IMR-90 (cell line): ENCODE measurements at regions not wholly inside any gene's neighbourhood (a gene's known extent, or its start where the extent isn't known, plus 50 kb on each side); places are given as distances from the start of the nearest gene placed in this dataset.

Source experiments
- ATAC-seq: fragments of 200-7000 bp; cut with Tn5 transposase; 2 replicates; pipeline ENCODE4 v1.9.1; 2020; ENCODE audit warnings: low read depth, mild to moderate bottlenecking, moderate library complexity
- BruUV-seq: library from RNA; stranded (reverse); fragments of 400-500 nt; replicated peaks from 2 replicates; lab custom pipeline; 2021; lab: Mats Ljungman, UMichigan
- CTCF ChIA-PET: fragments of 300-600 bp; formaldehyde crosslinking; extraction: SDS; loops from one replicate; lab custom pipeline; 2021; ENCODE audit warnings: antibody characterized with exemption; lab: Yijun Ruan, JAX
- POLR2A ChIA-PET: fragments of 300-600 bp; sonication (Branson Sonifier 250); formaldehyde crosslinking; loops from one replicate; lab custom pipeline; 2022; ENCODE audit warnings: antibody characterized with exemption; ENCODE audit not compliant: unreplicated experiment; lab: Charles Lee
- DNase-seq: peaks from one replicate; pipeline ENCODE4 v3.0.0; 2013
- H2AFZ ChIP-seq: replicated peaks from 2 replicates; pipeline ENCODE3; 2013; ENCODE audit warnings: low read length, mild to moderate bottlenecking; ENCODE audit not compliant: poor library complexity
- H2AK5ac ChIP-seq: 2 replicates; pipeline ENCODE4 v1.6.1; 2013; ENCODE audit warnings: low read depth, low read length, inconsistent platforms
- H2AK9ac ChIP-seq: replicated peaks from 2 replicates; pipeline ENCODE3; 2013; ENCODE audit warnings: mild to moderate bottlenecking, low read depth, low read length, moderate library complexity; ENCODE audit not compliant: poor library complexity
- H2BK120ac ChIP-seq: 2 replicates; pipeline ENCODE4 v1.6.1; 2013; ENCODE audit warnings: low read depth, low read length, inconsistent platforms
- H2BK15ac ChIP-seq: 3 replicates; pipeline ENCODE4 v1.6.1; 2013; ENCODE audit warnings: low read depth, low read length, inconsistent platforms
- H2BK20ac ChIP-seq: 2 replicates; pipeline ENCODE4 v1.6.1; 2013; ENCODE audit warnings: low read depth, mild to moderate bottlenecking, inconsistent platforms, low read length, moderate library complexity
- H2BK5ac ChIP-seq: 2 replicates; pipeline ENCODE4 v1.6.1; 2013; ENCODE audit warnings: mild to moderate bottlenecking, low read depth, low read length, inconsistent platforms; ENCODE audit not compliant: poor library complexity, severe bottlenecking
- H3K14ac ChIP-seq: replicated peaks from 2 replicates; pipeline ENCODE4 v1.6.1; 2013; ENCODE audit warnings: low read depth, low read length, inconsistent platforms
- H3K18ac ChIP-seq: 2 replicates; pipeline ENCODE4 v1.6.1; 2013; ENCODE audit warnings: low read depth, low read length, control low read depth
- H3K23ac ChIP-seq: 2 replicates; pipeline ENCODE4 v1.6.1; 2013; ENCODE audit warnings: low read depth, low read length, inconsistent platforms
- H3K27ac ChIP-seq: 2 replicates; pipeline ENCODE4 v1.5.1; 2013; ENCODE audit warnings: mild to moderate bottlenecking, control low read depth, low read length; ENCODE audit not compliant: insufficient read depth
- H3K27me3 ChIP-seq: 2 replicates; pipeline ENCODE4 v1.6.1; 2013; ENCODE audit warnings: low read length; ENCODE audit not compliant: control insufficient read depth, insufficient read depth
- H3K36me3 ChIP-seq: 2 replicates; pipeline ENCODE4 v1.6.1; 2013; ENCODE audit warnings: low read length, mixed read lengths; ENCODE audit not compliant: control insufficient read depth, insufficient read depth
- H3K4ac ChIP-seq: 2 replicates; pipeline ENCODE4 v1.6.1; 2013; ENCODE audit warnings: low read depth, low read length, inconsistent platforms
- H3K4me1 ChIP-seq: 2 replicates; pipeline ENCODE4 v1.6.1; 2013; ENCODE audit warnings: low read length, mixed read lengths; ENCODE audit not compliant: control insufficient read depth, insufficient read depth
- H3K4me2 ChIP-seq: 2 replicates; pipeline ENCODE4 v1.6.1; 2013; ENCODE audit warnings: low read depth, mild to moderate bottlenecking, control low read depth, low read length, moderate library complexity
- H3K4me3 ChIP-seq: 2 replicates; pipeline ENCODE4 v1.5.1; 2013; ENCODE audit warnings: low read depth, mild to moderate bottlenecking, control low read depth, low read length, moderate library complexity; ENCODE audit not compliant: insufficient read depth
- H3K56ac ChIP-seq: 2 replicates; pipeline ENCODE4 v1.6.1; 2013; ENCODE audit warnings: low read length, inconsistent platforms; ENCODE audit not compliant: insufficient read depth; ENCODE audit errors: extremely low read depth
- H3K79me1 ChIP-seq, 2 experiments: 2 replicates each; pipeline ENCODE4 v1.6.1; 2013; ENCODE audit warnings: low read length in 2 of 2, inconsistent platforms in 1 of 2, low read depth in 1 of 2
- H3K9ac ChIP-seq: 2 replicates; pipeline ENCODE4 v1.6.1; 2013; ENCODE audit warnings: low read depth, low read length, control low read depth
- H3K9me1 ChIP-seq: 2 replicates; pipeline ENCODE4 v1.6.1; 2013; ENCODE audit warnings: low read length, inconsistent platforms; ENCODE audit not compliant: insufficient read depth
- H3K9me3 ChIP-seq: 2 replicates; pipeline ENCODE4 v1.6.1; 2013; ENCODE audit warnings: low read length; ENCODE audit not compliant: control insufficient read depth, insufficient read depth
- H4K20me1 ChIP-seq: 2 replicates; pipeline ENCODE4 v1.6.1; 2013; ENCODE audit warnings: low read length, inconsistent platforms; ENCODE audit not compliant: insufficient read depth
- H4K5ac ChIP-seq: 2 replicates; pipeline ENCODE4 v1.6.1; 2013; ENCODE audit warnings: mild to moderate bottlenecking, low read depth, low read length, control low read depth
- H4K8ac ChIP-seq, 2 experiments: 2 replicates each; pipeline ENCODE4 v1.6.1; 2013; ENCODE audit warnings: low read depth in 2 of 2, low read length in 2 of 2, control low read depth in 1 of 2, inconsistent platforms in 1 of 2
- H4K91ac ChIP-seq: 2 replicates; pipeline ENCODE4 v1.6.1; 2013; ENCODE audit warnings: low read depth, low read length, inconsistent platforms; ENCODE audit not compliant: insufficient read depth
- FOS ChIP-seq: fragments of 150-350 bp; IDR thresholded peaks from 2 replicates; pipeline ENCODE4 v1.6.1; 2016; ENCODE audit warnings: low read depth, low read length
- MAFK ChIP-seq: IDR thresholded peaks from 2 replicates; pipeline ENCODE4 v1.6.1; 2012; ENCODE audit warnings: low read depth, low read length, improper control_type of control experiment
- MAZ ChIP-seq: IDR thresholded peaks from 2 replicates; pipeline ENCODE4 v1.6.1; 2012; ENCODE audit warnings: low read depth, mild to moderate bottlenecking, low read length, improper control_type of control experiment, moderate library complexity, borderline replicate concordance
- NFE2L2 ChIP-seq: fragments of 150-350 bp; IDR thresholded peaks from 2 replicates; pipeline ENCODE4 v1.6.1; 2016; ENCODE audit warnings: low read depth, mild to moderate bottlenecking, low read length
- POLR2A ChIP-seq: IDR thresholded peaks from 2 replicates; pipeline ENCODE4 v1.6.1; 2012; ENCODE audit warnings: mild to moderate bottlenecking, low read depth, low read length
- RAD21 ChIP-seq: IDR thresholded peaks from 2 replicates; pipeline ENCODE4 v1.6.1; 2012; ENCODE audit warnings: low read length, improper control_type of control experiment
- RCOR1 ChIP-seq: IDR thresholded peaks from 2 replicates; pipeline ENCODE4 v1.6.1; 2012; ENCODE audit warnings: mild to moderate bottlenecking, low read length, improper control_type of control experiment; ENCODE audit not compliant: insufficient replicate concordance
- SMC3 ChIP-seq: fragments of 150-350 bp; IDR thresholded peaks from 2 replicates; pipeline ENCODE4 v1.6.1; 2016; ENCODE audit warnings: low read depth, mild to moderate bottlenecking, antibody characterized with exemption, low read length, moderate library complexity
- WGBS, 2 experiments: methylation state at CpG; one replicate each; pipeline versions ENCODE4 v1.1.5 to v1.1.7; 2013; ENCODE audit warnings: missing lambda C conversion rate in 2 of 2; ENCODE audit not compliant: insufficient read length in 1 of 2; ENCODE audit errors: extremely low coverage in 2 of 2; 5-methylcytosine and 5-hydroxymethylcytosine counted together
- dilution Hi-C: fragments of 300-500 bp; cut with HindIII; formaldehyde crosslinking; loops from one replicate; pipeline ENCODE4 v1.14.3; 2018; ENCODE audit warnings: low sequenced_read_pairs; ENCODE audit not compliant: unreplicated experiment
- in situ Hi-C: fragments of 300-500 bp; cut with MboI; formaldehyde crosslinking; loops from 3 replicates; pipeline ENCODE4 v1.14.3; 2019; ENCODE audit warnings: low sequenced_read_pairs, inconsistent platforms, mixed read lengths
- intact Hi-C: fragments of 100-400 bp; cut with micrococcal nuclease; formaldehyde crosslinking; loops from 2 replicates; pipeline ENCODE4 v1.10.0; 2022
- TF ChIP-seq, protein P1 (sequence below): fragments of 150-350 bp; IDR thresholded peaks from 2 replicates; pipeline ENCODE4 v1.6.1; 2016; ENCODE audit warnings: low read depth, mild to moderate bottlenecking, low read length, moderate library complexity, borderline replicate concordance

DNA sequence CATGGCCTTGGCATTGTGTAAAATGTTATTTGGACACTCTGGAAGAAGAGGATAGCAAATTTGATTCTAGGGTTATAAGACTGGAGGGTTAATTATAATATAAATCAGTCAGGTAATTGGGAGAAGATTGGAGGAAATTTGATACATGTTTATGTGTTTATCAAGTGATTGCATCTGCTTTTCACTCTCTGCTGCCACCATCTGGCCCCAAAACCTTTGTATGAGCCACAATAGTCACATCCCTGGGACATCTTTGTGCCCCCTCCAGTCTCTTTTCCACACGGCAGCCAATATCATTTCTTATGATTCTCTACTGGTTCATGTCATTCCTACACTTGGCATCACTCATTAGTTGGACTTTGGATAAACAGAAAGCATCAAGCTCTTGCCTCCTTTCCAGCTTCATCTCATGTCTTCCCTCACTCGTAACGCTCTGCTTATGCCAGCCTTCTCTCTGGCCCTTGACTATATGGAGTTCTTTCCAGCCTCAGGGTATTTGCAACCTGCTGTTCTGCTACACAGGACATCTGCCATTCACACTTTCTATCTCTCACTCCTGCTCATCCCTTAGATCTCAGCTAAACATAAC lies 602.3 kb upstream of the SUCLG2 start:
- in situ Hi-C loops (no loop called here), dilution Hi-C loops (no loop called here), intact Hi-C loops (no loop called here)
- Histone ChIP-seq H4K5ac (no peak overlapping the region), H3K4me3 (no peak overlapping the region), H4K8ac (no peak overlapping the region), H3K14ac (no peak overlapping the region), H2AK9ac (no peak overlapping the region), H3K27me3 (no peaks in the 10 kb centered on the region), H2AFZ (no peak overlapping the region), H2BK120ac (no peak overlapping the region), H3K36me3 (no peaks in the 10 kb centered on the region), H3K9me3 (peaks cover 4% of the 10 kb centered on the region; the same call in 1 of the 2 replicates), H3K27ac (no peak overlapping the region), H3K23ac (no peak overlapping the region), H3K9me1 (no peaks in the 10 kb centered on the region), H3K4me2 (no peak overlapping the region), H3K4me1 (no peaks in the 10 kb centered on the region), H4K91ac (no peak overlapping the region), H3K18ac (no peak overlapping the region), H2BK5ac (no peak overlapping the region), H2AK5ac (no peak overlapping the region), H2BK20ac (no peak overlapping the region), H3K79me1 (no peaks in the 10 kb centered on the region), H3K4ac (no peak overlapping the region), H3K9ac (no peak overlapping the region), H4K20me1 (no peaks in the 10 kb centered on the region), H2BK15ac (no peak overlapping the region), H3K56ac (no peak overlapping the region)
- ChIA-PET CTCF (no interaction called here), POLR2A (no interaction called here)
- no peak for TF ChIP-seq POLR2A
- TF ChIP-seq RCOR1, result no peak
- TF ChIP-seq MAFK, result no peak
- TF ChIP-seq SMC3, result no peak
- TF ChIP-seq FOS, result no peak
- TF ChIP-seq RAD21, result no peak
- TF ChIP-seq NFE2L2, result no peak
- TF ChIP-seq MAZ, result no peak
- TF ChIP-seq, protein P1, sequence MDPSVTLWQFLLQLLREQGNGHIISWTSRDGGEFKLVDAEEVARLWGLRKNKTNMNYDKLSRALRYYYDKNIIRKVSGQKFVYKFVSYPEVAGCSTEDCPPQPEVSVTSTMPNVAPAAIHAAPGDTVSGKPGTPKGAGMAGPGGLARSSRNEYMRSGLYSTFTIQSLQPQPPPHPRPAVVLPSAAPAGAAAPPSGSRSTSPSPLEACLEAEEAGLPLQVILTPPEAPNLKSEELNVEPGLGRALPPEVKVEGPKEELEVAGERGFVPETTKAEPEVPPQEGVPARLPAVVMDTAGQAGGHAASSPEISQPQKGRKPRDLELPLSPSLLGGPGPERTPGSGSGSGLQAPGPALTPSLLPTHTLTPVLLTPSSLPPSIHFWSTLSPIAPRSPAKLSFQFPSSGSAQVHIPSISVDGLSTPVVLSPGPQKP, result no peak
- BruUV-seq, result no TSS peak
- ATAC-seq, result no peak
- no peak for DNase-seq
- no CpG with 5 or more reads among the region's 3 CpGs for WGBS, 2 experiments
